Smooth muscle cell (in vitro differentiated cells): ENCODE measurements at regions not wholly inside any gene's neighbourhood (a gene's known extent, or its start where the extent isn't known, plus 50 kb on each side); places are given as distances from the start of the nearest gene placed in this dataset.

Source experiments
- DNase-seq: peaks from one replicate; lab custom pipeline; 2025; ENCODE audit not compliant: unreplicated experiment; lab: John Stamatoyannopoulos, UW
- H2AFZ ChIP-seq: fragments of 200-600 bp; sonication (generic); 2 replicates; pipeline ENCODE4 v1.6.0; 2016; ENCODE audit warnings: antibody characterized with exemption, low read depth, mild to moderate bottlenecking
- H3F3A ChIP-seq: fragments of 200-600 bp; sonication (generic); 2 replicates; pipeline ENCODE4 v1.6.0; 2017; ENCODE audit warnings: antibody characterized with exemption, low read depth
- H3K27ac ChIP-seq: fragments of 200-600 bp; sonication (generic); 2 replicates; pipeline ENCODE4 v1.5.1; 2016; ENCODE audit warnings: low read depth, mild to moderate bottlenecking
- H3K27me3 ChIP-seq: fragments of 200-600 bp; sonication (generic); 2 replicates; pipeline ENCODE4 v1.6.1; 2016; ENCODE audit warnings: low read depth, mild to moderate bottlenecking
- H3K36me3 ChIP-seq: fragments of 200-600 bp; sonication (generic); 2 replicates; pipeline ENCODE4 v1.5.1; 2016; ENCODE audit warnings: low read depth
- H3K4me1 ChIP-seq: fragments of 200-600 bp; sonication (generic); 2 replicates; pipeline ENCODE4 v1.5.1; 2016; ENCODE audit warnings: low read depth
- H3K4me2 ChIP-seq: fragments of 200-600 bp; sonication (generic); 2 replicates; pipeline ENCODE4 v1.6.0; 2016; ENCODE audit warnings: mild to moderate bottlenecking
- H3K4me3 ChIP-seq: fragments of 200-600 bp; sonication (generic); 2 replicates; pipeline ENCODE4 v1.5.1; 2016; ENCODE audit warnings: mild to moderate bottlenecking
- H3K79me2 ChIP-seq: fragments of 200-600 bp; sonication (generic); 2 replicates; pipeline ENCODE4 v1.6.0; 2016; ENCODE audit warnings: low read depth, mild to moderate bottlenecking
- H3K9ac ChIP-seq: fragments of 200-600 bp; sonication (generic); 2 replicates; pipeline ENCODE4 v1.6.0; 2016; ENCODE audit warnings: low read depth
- H3K9me3 ChIP-seq: fragments of 200-600 bp; sonication (generic); replicated peaks from 2 replicates; pipeline ENCODE4 v1.5.1; 2016; ENCODE audit warnings: low read depth
- H4K20me1 ChIP-seq: fragments of 200-600 bp; sonication (generic); 2 replicates; pipeline ENCODE4 v1.6.0; 2016; ENCODE audit warnings: low read depth
- WGBS: methylation state at CpG from one replicate; pipeline ENCODE4 v1.1.7; 2016; ENCODE audit warnings: low lambda C conversion rate; 5-methylcytosine and 5-hydroxymethylcytosine counted together
- TF ChIP-seq, protein P1 (sequence below): fragments of 200-600 bp; sonication (generic); IDR thresholded peaks from 2 replicates; pipeline ENCODE4 v1.5.1; 2017; ENCODE audit warnings: borderline replicate concordance, mild to moderate bottlenecking, antibody characterized with exemption; ENCODE audit not compliant: insufficient read depth, poor library complexity, severe bottlenecking

- Histone ChIP-seq H4K20me1 (no peaks in the 10 kb centered on the region), H3K4me2 (no peak overlapping the region), H3K9me3 (no peaks in the 10 kb centered on the region), H3K9ac (no peak overlapping the region), H3K36me3 (no peaks in the 10 kb centered on the region), H3K27me3 (no peaks in the 10 kb centered on the region), H3K4me3 (no peak overlapping the region), H3K4me1 (peaks cover 4% of the 10 kb centered on the region), H3K27ac (no peak overlapping the region), H2AFZ (no peak overlapping the region), H3F3A (no peaks in the 10 kb centered on the region), H3K79me2 (no peaks in the 10 kb centered on the region)
- DNase-seq, result no peak
- TF ChIP-seq, protein P1, sequence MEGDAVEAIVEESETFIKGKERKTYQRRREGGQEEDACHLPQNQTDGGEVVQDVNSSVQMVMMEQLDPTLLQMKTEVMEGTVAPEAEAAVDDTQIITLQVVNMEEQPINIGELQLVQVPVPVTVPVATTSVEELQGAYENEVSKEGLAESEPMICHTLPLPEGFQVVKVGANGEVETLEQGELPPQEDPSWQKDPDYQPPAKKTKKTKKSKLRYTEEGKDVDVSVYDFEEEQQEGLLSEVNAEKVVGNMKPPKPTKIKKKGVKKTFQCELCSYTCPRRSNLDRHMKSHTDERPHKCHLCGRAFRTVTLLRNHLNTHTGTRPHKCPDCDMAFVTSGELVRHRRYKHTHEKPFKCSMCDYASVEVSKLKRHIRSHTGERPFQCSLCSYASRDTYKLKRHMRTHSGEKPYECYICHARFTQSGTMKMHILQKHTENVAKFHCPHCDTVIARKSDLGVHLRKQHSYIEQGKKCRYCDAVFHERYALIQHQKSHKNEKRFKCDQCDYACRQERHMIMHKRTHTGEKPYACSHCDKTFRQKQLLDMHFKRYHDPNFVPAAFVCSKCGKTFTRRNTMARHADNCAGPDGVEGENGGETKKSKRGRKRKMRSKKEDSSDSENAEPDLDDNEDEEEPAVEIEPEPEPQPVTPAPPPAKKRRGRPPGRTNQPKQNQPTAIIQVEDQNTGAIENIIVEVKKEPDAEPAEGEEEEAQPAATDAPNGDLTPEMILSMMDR, result no peak
- 83% methylated on average over 5 of the region's 5 CpGs for WGBS
These were observed 212.3 kb upstream of the TMEM161B start for GRCh38 chr5:88480801-88481499.

DNA sequence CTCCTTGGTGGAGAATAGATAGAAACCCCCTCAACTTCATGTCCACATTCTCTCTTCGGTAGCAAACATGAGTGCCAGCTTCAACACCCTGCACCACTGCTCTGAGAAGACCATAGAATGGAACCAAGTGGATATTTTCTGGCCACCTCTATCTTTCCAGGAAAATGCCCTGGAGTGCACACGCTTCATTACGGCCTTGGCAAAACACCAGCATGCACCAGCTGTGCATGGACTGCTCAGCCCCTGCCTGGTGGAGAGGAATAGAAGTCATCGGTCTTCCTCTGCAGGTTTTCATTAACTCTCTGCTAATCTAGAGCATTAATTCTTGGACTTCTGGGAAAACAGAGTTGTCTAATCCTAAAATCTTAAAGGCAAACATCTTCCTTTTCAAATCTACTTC is 211.6 kb upstream of the TMEM161B start:
- Histone ChIP-seq H3K9ac (no peak overlapping the region), H3K27ac (no peak overlapping the region), H3K4me3 (no peak overlapping the region), H3K9me3 (no peaks in the 10 kb centered on the region), H4K20me1 (no peaks in the 10 kb centered on the region), H3K27me3 (no peaks in the 10 kb centered on the region), H2AFZ (no peak overlapping the region), H3K4me1 (no peaks in the 10 kb centered on the region), H3F3A (no peaks in the 10 kb centered on the region), H3K36me3 (no peaks in the 10 kb centered on the region), H3K4me2 (no peak overlapping the region), H3K79me2 (no peaks in the 10 kb centered on the region)
- DNase-seq, result no peak
- 89% methylated on average over 4 of the region's 4 CpGs for WGBS
- TF ChIP-seq, protein P1, result no peak

- H2AFZ ChIP-seq, result no peak overlapping the region
- H3K27me3 ChIP-seq, result no peaks in the 10 kb centered on the region
- H3K4me2 ChIP-seq, result no peak overlapping the region
These were observed 205.9 kb upstream of the TMEM161B start for GRCh38 chr5:88474574-88474973.

More at GRCh38 chr5:88474574-88474973, 205.9 kb upstream of the TMEM161B start:
- Histone ChIP-seq H3K4me1 (no peaks in the 10 kb centered on the region), H3K4me3 (no peak overlapping the region), H3K9me3 (no peaks in the 10 kb centered on the region), H3K36me3 (no peaks in the 10 kb centered on the region), H3K9ac (no peak overlapping the region), H4K20me1 (no peaks in the 10 kb centered on the region), H3K27ac (no peak overlapping the region), H3K79me2 (no peaks in the 10 kb centered on the region), H3F3A (no peaks in the 10 kb centered on the region)
- no peak for DNase-seq
- TF ChIP-seq, protein P1, result no peak
- 53% methylated on average over 1 of the region's 1 CpG for WGBS
